ENCODE measurements at regions not wholly inside any gene's neighbourhood (a gene's known extent, or its start where the extent isn't known, plus 50 kb on each side); places are given as distances from the start of the nearest gene placed in this dataset.

- no peak for TF ChIP-seq CTCF (IDR thresholded peaks at IDR 0.05; ENCODE audit: insufficient read depth, low read length)
- TF ChIP-seq REST (IDR thresholded peaks at IDR 0.05; ENCODE audit: insufficient replicate concordance, low read depth): no peak
- no peak for TF ChIP-seq POLR2AphosphoS5 (IDR thresholded peaks at IDR 0.05; ENCODE audit: low read depth)
Observed at GRCh38 chr13:91078093-91078679, 269.3 kb upstream of the MIR17HG start.
